ENCODE measurements at regions not wholly inside any gene's neighbourhood (a gene's known extent, or its start where the extent isn't known, plus 50 kb on each side); places are given as distances from the start of the nearest gene placed in this dataset.

DNA sequence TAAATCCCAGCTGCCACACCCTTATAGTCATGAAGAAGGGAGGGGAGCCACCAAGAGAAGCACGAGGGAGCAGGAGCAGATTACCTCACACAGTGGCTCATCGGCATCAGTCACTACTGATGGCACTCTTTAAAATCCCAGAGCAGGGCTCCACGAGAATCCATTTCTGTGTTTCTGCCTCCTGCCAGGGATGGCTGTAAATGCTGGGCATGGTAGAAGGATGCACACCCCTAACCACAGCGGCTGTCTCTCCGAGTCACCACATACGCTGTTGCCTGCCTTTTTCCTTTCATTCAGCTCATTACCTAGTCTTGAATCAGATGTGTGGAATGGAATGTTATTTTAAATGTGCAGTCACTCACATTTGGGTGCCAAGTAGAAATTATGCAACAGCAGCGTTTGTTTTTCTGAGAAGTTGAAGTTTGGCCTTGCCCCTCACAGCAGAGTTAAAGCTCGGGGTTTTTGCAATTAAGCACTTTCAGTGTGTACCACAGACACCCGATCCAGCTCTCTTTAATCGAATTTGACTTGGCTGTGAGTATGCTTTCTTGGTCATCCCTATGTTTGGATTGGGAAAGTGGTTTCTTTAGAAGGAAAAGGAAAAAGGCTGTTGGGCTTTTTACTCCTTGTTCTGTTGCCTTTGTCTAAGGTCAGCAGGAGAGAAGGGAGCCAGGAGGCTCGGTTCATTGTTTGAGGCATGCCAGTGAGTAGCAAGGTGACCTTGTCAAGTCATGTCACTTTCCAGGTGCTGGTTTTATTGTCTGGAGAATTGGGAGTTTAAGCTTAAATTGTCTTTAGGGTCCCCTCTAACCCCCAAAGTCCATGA, 284.2 kb upstream of the TPM1 start:
- no peak overlapping the region for H3K27ac ChIP-seq (ENCODE audit: low read length)
- no peak for DNase-seq (ENCODE audit: low read depth, low spot score)
- no peaks in the 10 kb centered on the region for H3K9me3 ChIP-seq (ENCODE audit: control insufficient read depth, insufficient read depth, low read length)
- no peaks in the 10 kb centered on the region for H3K36me3 ChIP-seq (ENCODE audit: control insufficient read depth, insufficient read depth, low read length)
- no CpG with 5 or more reads among the region's 11 CpGs for WGBS (ENCODE audit: insufficient coverage, insufficient read length)
- peaks cover 7% of the 10 kb centered on the region for H3K4me1 ChIP-seq (ENCODE audit: control insufficient read depth, insufficient read depth, low read length)
- no peak overlapping the region for H3K4me3 ChIP-seq (ENCODE audit: low read length)
- no peaks in the 10 kb centered on the region for H3K27me3 ChIP-seq (ENCODE audit: control insufficient read depth, insufficient read depth, low read length)

GRCh38 chr15:62758952-62759349, 283.6 kb upstream of the TPM1 start:
- Histone ChIP-seq H3K4me1 (ENCODE audit: control insufficient read depth, insufficient read depth, low read length) (peaks cover 7% of the 10 kb centered on the region), H3K27me3 (ENCODE audit: control insufficient read depth, insufficient read depth, low read length) (no peaks in the 10 kb centered on the region), H3K4me3 (ENCODE audit: low read length) (no peak overlapping the region), H3K36me3 (ENCODE audit: control insufficient read depth, insufficient read depth, low read length) (no peaks in the 10 kb centered on the region), H3K27ac (ENCODE audit: low read length) (no peak overlapping the region), H3K9me3 (ENCODE audit: control insufficient read depth, insufficient read depth, low read length) (no peaks in the 10 kb centered on the region)
- no CpG with 5 or more reads among the region's 4 CpGs for WGBS (ENCODE audit: insufficient coverage, insufficient read length)
- DNase-seq (ENCODE audit: low read depth, low spot score) = no peak

DNA sequence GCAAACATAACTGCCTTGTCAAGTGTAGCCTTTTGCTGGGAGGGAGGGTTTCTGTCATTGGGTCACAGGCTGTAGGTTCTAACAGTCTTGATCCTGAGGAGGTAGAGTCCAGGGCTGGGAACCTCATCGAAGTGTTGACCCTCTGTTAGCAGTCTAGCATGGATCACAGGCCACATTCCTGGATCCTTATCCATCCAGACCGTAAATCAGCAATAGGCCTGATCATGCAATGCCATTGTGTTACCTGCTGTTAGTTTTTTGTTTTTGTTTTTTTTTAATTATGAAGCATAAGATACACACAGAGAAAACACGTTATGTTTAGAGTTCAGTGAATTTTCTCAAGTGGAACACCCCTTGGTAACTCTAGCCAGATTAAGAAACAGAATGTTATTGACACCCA, 282.0 kb upstream of the TPM1 start:
- Histone ChIP-seq H3K4me1 (ENCODE audit: control insufficient read depth, insufficient read depth, low read length) (peaks cover 7% of the 10 kb centered on the region), H3K36me3 (ENCODE audit: control insufficient read depth, insufficient read depth, low read length) (no peaks in the 10 kb centered on the region), H3K9me3 (ENCODE audit: control insufficient read depth, insufficient read depth, low read length) (no peaks in the 10 kb centered on the region), H3K27ac (ENCODE audit: low read length) (no peak overlapping the region), H3K27me3 (ENCODE audit: control insufficient read depth, insufficient read depth, low read length) (no peaks in the 10 kb centered on the region), H3K4me3 (ENCODE audit: low read length) (no peak overlapping the region)
- no peak for DNase-seq (ENCODE audit: low read depth, low spot score)
- no CpG with 5 or more reads among the region's 3 CpGs for WGBS (ENCODE audit: insufficient coverage, insufficient read length)

GRCh38 chr15:62765916-62766315, 276.6 kb upstream of the TPM1 start:
- WGBS (ENCODE audit: insufficient coverage, insufficient read length) = no CpG with 5 or more reads among the region's 4 CpGs
- Histone ChIP-seq H3K4me1 (ENCODE audit: control insufficient read depth, insufficient read depth, low read length) (no peaks in the 10 kb centered on the region), H3K27ac (ENCODE audit: low read length) (no peak overlapping the region), H3K4me3 (ENCODE audit: low read length) (no peak overlapping the region), H3K27me3 (ENCODE audit: control insufficient read depth, insufficient read depth, low read length) (no peaks in the 10 kb centered on the region), H3K36me3 (ENCODE audit: control insufficient read depth, insufficient read depth, low read length) (no peaks in the 10 kb centered on the region), H3K9me3 (ENCODE audit: control insufficient read depth, insufficient read depth, low read length) (no peaks in the 10 kb centered on the region)
- DNase-seq (ENCODE audit: low read depth, low spot score) = no peak

DNA sequence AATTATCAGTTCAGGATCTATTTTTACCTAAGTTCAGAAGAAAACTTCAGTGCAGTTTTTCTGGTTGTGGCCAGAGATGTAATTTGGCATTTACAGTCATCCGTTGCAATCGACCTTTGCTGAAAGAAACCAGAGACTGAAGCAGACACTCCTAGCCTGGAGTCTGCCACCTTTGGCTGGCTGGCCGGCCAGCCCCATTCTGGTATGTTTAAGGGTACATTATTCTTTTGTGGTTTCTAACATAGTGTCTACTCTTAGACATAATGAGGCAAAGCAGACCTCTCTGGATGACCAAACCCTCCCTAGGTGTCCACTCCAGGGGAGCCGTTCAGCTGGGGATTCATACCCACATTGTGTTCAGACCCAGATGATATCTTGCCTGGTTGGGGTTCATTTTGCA, 275.9 kb upstream of the TPM1 start:
- no peaks in the 10 kb centered on the region for H3K36me3 ChIP-seq (ENCODE audit: control insufficient read depth, insufficient read depth, low read length)
- no peaks in the 10 kb centered on the region for H3K4me1 ChIP-seq (ENCODE audit: control insufficient read depth, insufficient read depth, low read length)
- WGBS (ENCODE audit: insufficient coverage, insufficient read length) = no CpG with 5 or more reads among the region's 4 CpGs
- H3K4me3 ChIP-seq (ENCODE audit: low read length) = no peak overlapping the region
- H3K27ac ChIP-seq (ENCODE audit: low read length) = no peak overlapping the region
- no peak for DNase-seq (ENCODE audit: low read depth, low spot score)
- no peaks in the 10 kb centered on the region for H3K9me3 ChIP-seq (ENCODE audit: control insufficient read depth, insufficient read depth, low read length)
- H3K27me3 ChIP-seq (ENCODE audit: control insufficient read depth, insufficient read depth, low read length) = no peaks in the 10 kb centered on the region

GRCh38 chr15:62769604-62770003, 272.9 kb upstream of the TPM1 start:
- no peak overlapping the region for H3K27ac ChIP-seq (ENCODE audit: low read length)
- WGBS (ENCODE audit: insufficient coverage, insufficient read length) = no CpG with 5 or more reads among the region's 3 CpGs
- no peaks in the 10 kb centered on the region for H3K36me3 ChIP-seq (ENCODE audit: control insufficient read depth, insufficient read depth, low read length)
- H3K4me1 ChIP-seq (ENCODE audit: control insufficient read depth, insufficient read depth, low read length) = no peaks in the 10 kb centered on the region
- no peak overlapping the region for H3K4me3 ChIP-seq (ENCODE audit: low read length)
- no peaks in the 10 kb centered on the region for H3K27me3 ChIP-seq (ENCODE audit: control insufficient read depth, insufficient read depth, low read length)
- no peak for DNase-seq (ENCODE audit: low read depth, low spot score)
- no peaks in the 10 kb centered on the region for H3K9me3 ChIP-seq (ENCODE audit: control insufficient read depth, insufficient read depth, low read length)

DNA sequence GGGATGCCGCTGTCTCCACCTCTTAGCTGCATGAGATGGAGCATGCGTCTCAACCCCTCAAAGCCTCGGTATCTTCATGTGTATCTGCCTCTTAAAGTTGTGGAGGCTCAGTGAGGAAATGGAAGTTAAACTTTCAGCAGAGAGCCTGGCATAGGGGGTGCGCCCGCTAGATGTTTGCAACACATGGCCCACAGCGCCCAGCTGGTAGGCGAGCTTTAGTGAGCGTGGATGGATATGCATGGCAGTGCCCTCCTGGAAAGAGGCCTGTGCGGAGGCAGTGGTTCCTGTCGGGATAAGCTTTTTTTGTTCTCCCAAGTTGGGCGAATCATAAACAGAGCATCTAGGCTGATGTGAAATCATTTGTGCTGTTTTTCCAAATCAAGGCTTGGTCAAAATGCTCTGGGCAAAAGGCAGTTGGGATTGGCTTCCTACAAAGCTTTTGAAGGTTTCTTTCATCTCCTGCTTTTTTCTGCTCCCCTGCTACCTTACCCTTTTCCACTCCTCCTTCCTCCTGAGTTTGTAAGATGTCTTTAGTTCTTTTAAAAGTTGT, 272.4 kb upstream of the TPM1 start:
- no peak for DNase-seq (ENCODE audit: low read depth, low spot score)
- H3K27me3 ChIP-seq (ENCODE audit: control insufficient read depth, insufficient read depth, low read length) = no peaks in the 10 kb centered on the region
- no peak overlapping the region for H3K4me3 ChIP-seq (ENCODE audit: low read length)
- no peaks in the 10 kb centered on the region for H3K4me1 ChIP-seq (ENCODE audit: control insufficient read depth, insufficient read depth, low read length)
- no peaks in the 10 kb centered on the region for H3K36me3 ChIP-seq (ENCODE audit: control insufficient read depth, insufficient read depth, low read length)
- no peaks in the 10 kb centered on the region for H3K9me3 ChIP-seq (ENCODE audit: control insufficient read depth, insufficient read depth, low read length)
- no CpG with 5 or more reads among the region's 11 CpGs for WGBS (ENCODE audit: insufficient coverage, insufficient read length)
- no peak overlapping the region for H3K27ac ChIP-seq (ENCODE audit: low read length)

GRCh38 chr15:62770752-62771151, 271.8 kb upstream of the TPM1 start:
- Histone ChIP-seq H3K9me3 (ENCODE audit: control insufficient read depth, insufficient read depth, low read length) (no peaks in the 10 kb centered on the region), H3K27me3 (ENCODE audit: control insufficient read depth, insufficient read depth, low read length) (no peaks in the 10 kb centered on the region), H3K4me1 (ENCODE audit: control insufficient read depth, insufficient read depth, low read length) (no peaks in the 10 kb centered on the region; the same call in 1 of the 2 replicates), H3K27ac (ENCODE audit: low read length) (no peak overlapping the region), H3K4me3 (ENCODE audit: low read length) (no peak overlapping the region), H3K36me3 (ENCODE audit: control insufficient read depth, insufficient read depth, low read length) (no peaks in the 10 kb centered on the region)
- DNase-seq (ENCODE audit: low read depth, low spot score) = no peak
- no CpG with 5 or more reads among the region's 7 CpGs for WGBS (ENCODE audit: insufficient coverage, insufficient read length)

- H3K4me3 ChIP-seq (ENCODE audit: low read length) = no peak overlapping the region
- no peaks in the 10 kb centered on the region for H3K27me3 ChIP-seq (ENCODE audit: control insufficient read depth, insufficient read depth, low read length)
- H3K4me1 ChIP-seq (ENCODE audit: control insufficient read depth, insufficient read depth, low read length) = no peaks in the 10 kb centered on the region; the same call in 1 of the 2 replicates
- H3K9me3 ChIP-seq (ENCODE audit: control insufficient read depth, insufficient read depth, low read length) = no peaks in the 10 kb centered on the region
- no peak for DNase-seq (ENCODE audit: low read depth, low spot score)
- no peak overlapping the region for H3K27ac ChIP-seq (ENCODE audit: low read length)
- H3K36me3 ChIP-seq (ENCODE audit: control insufficient read depth, insufficient read depth, low read length) = no peaks in the 10 kb centered on the region
- 100% methylated on average over 1 of the region's 2 CpGs for WGBS (ENCODE audit: insufficient coverage, insufficient read length)
These were observed 271.3 kb upstream of the TPM1 start for GRCh38 chr15:62771234-62771633.

GRCh38 chr15:62773369-62774165, 269.0 kb upstream of the TPM1 start:
- no peaks in the 10 kb centered on the region for H3K27me3 ChIP-seq (ENCODE audit: control insufficient read depth, insufficient read depth, low read length)
- no peak overlapping the region for H3K27ac ChIP-seq (ENCODE audit: low read length)
- no peaks in the 10 kb centered on the region for H3K36me3 ChIP-seq (ENCODE audit: control insufficient read depth, insufficient read depth, low read length)
- no CpG with 5 or more reads among the region's 12 CpGs for WGBS (ENCODE audit: insufficient coverage, insufficient read length)
- no peak for DNase-seq (ENCODE audit: low read depth, low spot score)
- H3K4me3 ChIP-seq (ENCODE audit: low read length) = no peak overlapping the region
- H3K9me3 ChIP-seq (ENCODE audit: control insufficient read depth, insufficient read depth, low read length) = no peaks in the 10 kb centered on the region
- H3K4me1 ChIP-seq (ENCODE audit: control insufficient read depth, insufficient read depth, low read length) = no peaks in the 10 kb centered on the region; the same call in 1 of the 2 replicates
